ENCODE measurements at regions not wholly inside any gene's neighbourhood (a gene's known extent, or its start where the extent isn't known, plus 50 kb on each side); places are given as distances from the start of the nearest gene placed in this dataset.

DNA sequence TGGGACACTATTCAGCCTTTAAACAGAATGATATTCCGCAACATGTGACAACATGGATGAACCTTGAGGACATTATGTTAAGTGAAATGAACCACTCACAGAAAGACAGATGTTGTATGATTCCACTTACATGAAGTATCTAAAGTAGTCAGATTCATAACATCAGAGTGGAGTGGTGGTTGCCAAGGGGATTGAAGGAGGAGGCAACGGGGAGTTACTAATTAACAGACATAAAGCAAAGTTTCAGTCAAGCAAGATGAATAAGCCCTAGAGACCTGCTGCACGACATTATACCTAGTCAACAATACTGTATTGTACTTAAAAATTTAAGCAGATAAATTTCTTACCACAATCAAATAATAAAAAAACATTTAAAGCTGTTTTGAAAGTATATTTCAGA is 105.0 kb upstream of the NR0B1 start:
- H3K56ac ChIP-seq (replicated peaks; ENCODE audit: insufficient read length, low read depth, low read length) = no peak overlapping the region
- FAIRE-seq (no peak), DNase-seq (ENCODE audit: low read depth in 1 of 2, low spot score in 2 of 2) (no peak)
- no peak overlapping the region for H2BK5ac ChIP-seq (ENCODE audit: low read depth, low read length)
- H3K36me3 ChIP-seq (ENCODE audit: control insufficient read depth in 2 of 4, insufficient read depth in 4 of 4, low read length in 3 of 4) = no peaks in the 10 kb centered on the region
- no peak overlapping the region for H2BK120ac ChIP-seq (replicated peaks; ENCODE audit: low read depth, low read length)
- H4K5ac ChIP-seq (ENCODE audit: insufficient read length, low read depth, low read length) = no peak overlapping the region
- no peak overlapping the region for H3K4ac ChIP-seq (replicated peaks; ENCODE audit: insufficient read length, low read depth, low read length)
- TF ChIP-seq EP300 (IDR thresholded peaks at IDR 0.05; ENCODE audit: borderline replicate concordance in 1 of 2, low read depth in 2 of 2, low read length in 2 of 2) (no peak), RNF2 (IDR thresholded peaks at IDR 0.05; ENCODE audit: borderline replicate concordance, low read depth, low read length, missing control alignments, poor library complexity, severe bottlenecking) (no peak), BRCA1 (IDR thresholded peaks at IDR 0.05; ENCODE audit: low read depth, low read length) (no peak), SP2 (IDR thresholded peaks at IDR 0.05; ENCODE audit: low read length) (no peak), SP1 (IDR thresholded peaks at IDR 0.05; ENCODE audit: low read depth, low read length) (no peak)
- no peak overlapping the region for H4K8ac ChIP-seq (ENCODE audit: extremely low read depth, insufficient read depth, low read length)
- H3K23me2 ChIP-seq (ENCODE audit: low read depth, low read length) = no peaks in the 10 kb centered on the region
- no peaks in the 10 kb centered on the region for H3K79me1 ChIP-seq (ENCODE audit: low read depth, low read length)
- H3K4me3 ChIP-seq (ENCODE audit: extremely low read depth in 1 of 4, insufficient read depth in 2 of 4, low read depth in 3 of 4, low read length in 4 of 4) = no peak overlapping the region
- WGBS, 2 experiments (ENCODE audit: extremely low coverage in 1 of 2, insufficient coverage in 1 of 2, insufficient read length in 1 of 2, insufficient replicate concordance in 2 of 2, low coverage in 1 of 2, low lambda C conversion rate in 2 of 2, missing lambda C conversion rate in 1 of 2) = 93% methylated on average over 3 of the region's 3 CpGs; no CpG with 5 or more reads in 1 of the 2 experiments
- no peaks in the 10 kb centered on the region for H3K79me2 ChIP-seq (ENCODE audit: control insufficient read depth in 1 of 2, insufficient read depth in 2 of 2, low read length in 2 of 2)
- no peak overlapping the region for H3K18ac ChIP-seq (ENCODE audit: extremely low read depth, low read length)
- H3K27ac ChIP-seq (ENCODE audit: low read depth, low read length) = no peak overlapping the region
- ChIA-PET POLR2A (ENCODE audit: partially characterized antibody) (no interaction called here), CTCF (ENCODE audit: partially characterized antibody) (interaction anchor here (0.6 kb wide), 1 partner anchor 945 kb away, joined by 4 read pairs; no protein-coding TSS in a partner anchor)
- no peak overlapping the region for H2BK12ac ChIP-seq (ENCODE audit: low read depth, low read length)
- no peak overlapping the region for H3K23ac ChIP-seq (ENCODE audit: insufficient read length)
- no peak overlapping the region for H4K91ac ChIP-seq (replicated peaks; ENCODE audit: insufficient read length, low read length)
- H3K9me3 ChIP-seq (ENCODE audit: insufficient read depth in 2 of 2, low read depth in 1 of 2, low read length in 1 of 2) = no peaks in the 10 kb centered on the region
- no peak overlapping the region for H2BK15ac ChIP-seq (ENCODE audit: low read length)
- H4K20me1 ChIP-seq (replicated peaks in 1 of 2; ENCODE audit: control insufficient read depth in 1 of 2, insufficient read depth in 2 of 2, low read length in 2 of 2) = no peaks in the 10 kb centered on the region
- H3K14ac ChIP-seq (ENCODE audit: insufficient read length) = no peak overlapping the region
- no peak overlapping the region for H3K4me2 ChIP-seq (ENCODE audit: insufficient read depth in 1 of 2, low read depth in 2 of 2, low read length in 2 of 2)
- no peak overlapping the region for H3K9ac ChIP-seq (replicated peaks in 1 of 4; ENCODE audit: extremely low read depth in 1 of 4, low read depth in 3 of 4, low read length in 3 of 4)
- no peaks in the 10 kb centered on the region for H3K4me1 ChIP-seq (replicated peaks in 1 of 4; ENCODE audit: control insufficient read depth in 3 of 4, insufficient read depth in 4 of 4, low read length in 3 of 4)
- H3K27me3 ChIP-seq (replicated peaks in 1 of 4; ENCODE audit: control insufficient read depth in 3 of 4, extremely low read depth in 1 of 4, insufficient read depth in 3 of 4, low read length in 3 of 4) = no peaks in the 10 kb centered on the region
- no peak overlapping the region for H2AK5ac ChIP-seq (ENCODE audit: low read depth, low read length)
- no peak overlapping the region for H2BK20ac ChIP-seq (ENCODE audit: low read length)
- H2AFZ ChIP-seq (ENCODE audit: low read length) = no peak overlapping the region
